ENCODE measurements at regions not wholly inside any gene's neighbourhood (a gene's known extent, or its start where the extent isn't known, plus 50 kb on each side); places are given as distances from the start of the nearest gene placed in this dataset.

- intact Hi-C loops (cut with DNase I): no loop called here
- no peak for DNase-seq
- Histone ChIP-seq H3K27me3 (no peaks in the 10 kb centered on the region), H3K36me3 (no peaks in the 10 kb centered on the region), H3K9me3 (no peaks in the 10 kb centered on the region), H3K4me1 (no peaks in the 10 kb centered on the region), H3K4me3 (no peak overlapping the region), H3K27ac (no peak overlapping the region)
- WGBS (ENCODE audit: insufficient coverage, low coverage, low lambda C conversion rate, missing lambda C conversion rate): 84% methylated on average over 3 of the region's 3 CpGs
- ATAC-seq: no peak
- TF ChIP-seq, protein P1, sequence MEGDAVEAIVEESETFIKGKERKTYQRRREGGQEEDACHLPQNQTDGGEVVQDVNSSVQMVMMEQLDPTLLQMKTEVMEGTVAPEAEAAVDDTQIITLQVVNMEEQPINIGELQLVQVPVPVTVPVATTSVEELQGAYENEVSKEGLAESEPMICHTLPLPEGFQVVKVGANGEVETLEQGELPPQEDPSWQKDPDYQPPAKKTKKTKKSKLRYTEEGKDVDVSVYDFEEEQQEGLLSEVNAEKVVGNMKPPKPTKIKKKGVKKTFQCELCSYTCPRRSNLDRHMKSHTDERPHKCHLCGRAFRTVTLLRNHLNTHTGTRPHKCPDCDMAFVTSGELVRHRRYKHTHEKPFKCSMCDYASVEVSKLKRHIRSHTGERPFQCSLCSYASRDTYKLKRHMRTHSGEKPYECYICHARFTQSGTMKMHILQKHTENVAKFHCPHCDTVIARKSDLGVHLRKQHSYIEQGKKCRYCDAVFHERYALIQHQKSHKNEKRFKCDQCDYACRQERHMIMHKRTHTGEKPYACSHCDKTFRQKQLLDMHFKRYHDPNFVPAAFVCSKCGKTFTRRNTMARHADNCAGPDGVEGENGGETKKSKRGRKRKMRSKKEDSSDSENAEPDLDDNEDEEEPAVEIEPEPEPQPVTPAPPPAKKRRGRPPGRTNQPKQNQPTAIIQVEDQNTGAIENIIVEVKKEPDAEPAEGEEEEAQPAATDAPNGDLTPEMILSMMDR (IDR thresholded peaks at IDR 0.05): no peak
- no peak for TF ChIP-seq POLR2A (IDR thresholded peaks at IDR 0.05)
Measured at GRCh38 chr2:200161458-200161857, 145.0 kb upstream of the SPATS2L start.

DNA sequence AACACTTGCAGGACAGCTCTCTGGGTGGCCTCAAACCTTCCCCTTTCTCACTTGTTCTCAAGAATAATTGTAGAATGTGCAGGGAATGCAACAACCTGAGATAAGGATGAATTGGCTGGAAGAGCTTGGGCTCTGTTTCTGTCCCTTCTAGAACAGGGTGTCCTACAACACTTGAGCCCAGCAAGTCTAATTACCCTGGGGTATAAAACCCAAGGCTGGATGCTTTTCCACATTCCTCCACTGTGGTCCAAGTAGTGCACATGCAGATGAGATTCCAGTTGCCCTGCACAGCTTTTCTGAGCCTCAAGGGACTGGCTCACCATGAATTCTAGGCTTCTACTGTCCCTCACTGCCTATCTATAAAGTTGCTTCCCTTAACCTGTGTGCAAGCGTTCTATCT lies 140.8 kb upstream of the SPATS2L start:
- intact Hi-C loops (cut with DNase I): no loop called here
- TF ChIP-seq, protein P1 (IDR thresholded peaks at IDR 0.05): no peak
- TF ChIP-seq POLR2A (IDR thresholded peaks at IDR 0.05): no peak
- H3K36me3 ChIP-seq: no peaks in the 10 kb centered on the region
- no peaks in the 10 kb centered on the region for H3K9me3 ChIP-seq
- no peak overlapping the region for H3K4me3 ChIP-seq
- no peak overlapping the region for H3K27ac ChIP-seq
- no peak for ATAC-seq
- WGBS (ENCODE audit: insufficient coverage, low coverage, low lambda C conversion rate, missing lambda C conversion rate): 100% methylated on average over 1 of the region's 1 CpG
- no peaks in the 10 kb centered on the region for H3K27me3 ChIP-seq
- DNase-seq: no peak
- H3K4me1 ChIP-seq: no peaks in the 10 kb centered on the region

- Histone ChIP-seq H3K4me1 (no peaks in the 10 kb centered on the region), H3K27ac (no peak overlapping the region), H3K27me3 (no peaks in the 10 kb centered on the region), H3K4me3 (no peak overlapping the region), H3K36me3 (no peaks in the 10 kb centered on the region), H3K9me3 (no peaks in the 10 kb centered on the region)
- TF ChIP-seq, protein P1 (IDR thresholded peaks at IDR 0.05): no peak
- TF ChIP-seq POLR2A (IDR thresholded peaks at IDR 0.05): no peak
- no peak for ATAC-seq
- intact Hi-C loops (cut with DNase I): no loop called here
- no peak for DNase-seq
- WGBS (ENCODE audit: insufficient coverage, low coverage, low lambda C conversion rate, missing lambda C conversion rate): 78% methylated on average over 10 of the region's 12 CpGs
Measured at GRCh38 chr2:200168641-200169555, 137.6 kb upstream of the SPATS2L start.

DNA sequence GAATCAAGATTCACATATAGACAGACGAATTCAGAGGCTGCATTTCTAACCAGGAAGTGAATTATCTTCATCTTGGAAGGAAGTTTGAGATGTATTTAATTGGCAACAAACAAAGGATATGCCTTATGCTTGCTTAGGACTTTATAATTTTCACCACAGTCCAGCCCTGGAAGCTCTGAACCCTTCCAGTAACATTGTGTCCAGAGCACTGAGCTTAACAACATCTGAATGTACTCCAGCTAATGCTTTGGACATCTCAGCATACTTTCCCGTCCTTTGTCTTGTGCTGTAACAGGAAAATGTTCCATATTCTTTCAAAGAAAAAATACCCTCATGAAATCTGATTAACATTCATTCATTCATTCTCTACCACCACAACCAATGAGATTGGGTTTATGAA lies 136.3 kb upstream of the SPATS2L start:
- ATAC-seq (no peak), DNase-seq (no peak)
- H3K36me3 ChIP-seq: no peaks in the 10 kb centered on the region
- TF ChIP-seq POLR2A (IDR thresholded peaks at IDR 0.05): no peak
- TF ChIP-seq, protein P1 (IDR thresholded peaks at IDR 0.05): no peak
- H3K4me3 ChIP-seq: no peak overlapping the region
- intact Hi-C loops (cut with DNase I): no loop called here
- no peaks in the 10 kb centered on the region for H3K4me1 ChIP-seq
- 63% methylated on average over 2 of the region's 2 CpGs for WGBS (ENCODE audit: insufficient coverage, low coverage, low lambda C conversion rate, missing lambda C conversion rate)
- no peak overlapping the region for H3K27ac ChIP-seq
- H3K27me3 ChIP-seq: no peaks in the 10 kb centered on the region
- H3K9me3 ChIP-seq: no peaks in the 10 kb centered on the region
